GM21529 (cell line): ENCODE measurements at regions not wholly inside any gene's neighbourhood (a gene's known extent, or its start where the extent isn't known, plus 50 kb on each side); places are given as distances from the start of the nearest gene placed in this dataset.
"Not testable (repeated sequence)": the region's sequence is repeated elsewhere in the genome, so short reads cannot be mapped to it uniquely, and the experiment has no call there.

Experiments
- ATAC-seq: cut with Tn5 transposase; IDR thresholded peaks from one replicate; pipeline ENCODE4 v1.9.1; 2021; ENCODE audit not compliant: unreplicated experiment

- ATAC-seq, result no peak
Observed at GRCh38 chr2:189308056-189308790, 128.7 kb upstream of the COL5A2 start.

- ATAC-seq, result no peak
Observed at GRCh38 chr2:189309331-189309730, 129.8 kb upstream of the COL5A2 start.

GRCh38 chr2:189312211-189312610 lies 129.1 kb upstream of the WDR75 start:
- no peak for ATAC-seq

- ATAC-seq, result no peak
Observed at GRCh38 chr2:189312643-189313042, 128.6 kb upstream of the WDR75 start.

- ATAC-seq, result no peak
Observed at GRCh38 chr2:189318761-189319160, 122.5 kb upstream of the WDR75 start.

- ATAC-seq, result not testable (repeated sequence)
Observed at GRCh38 chr2:189319424-189319823, 121.8 kb upstream of the WDR75 start.

GRCh38 chr2:189327879-189328847 lies 113.1 kb upstream of the WDR75 start:
- ATAC-seq, result no peak

GRCh38 chr2:189328848-189329245 lies 112.4 kb upstream of the WDR75 start:
- no peak for ATAC-seq

- no peak for ATAC-seq
Observed at GRCh38 chr2:189336276-189336975, 104.8 kb upstream of the WDR75 start.

- ATAC-seq, result no peak
Observed at GRCh38 chr2:189337656-189338055, 103.6 kb upstream of the WDR75 start.

GRCh38 chr2:189338115-189338514 lies 103.2 kb upstream of the WDR75 start:
- no peak for ATAC-seq

- ATAC-seq, result no peak
Observed at GRCh38 chr2:189341077-189341476, 100.2 kb upstream of the WDR75 start.

GRCh38 chr2:189344043-189344442 lies 97.2 kb upstream of the WDR75 start:
- ATAC-seq, result no peak

GRCh38 chr2:189347540-189347939 lies 93.7 kb upstream of the WDR75 start:
- peak; percentile 83 for ATAC-seq

- ATAC-seq, result peak; percentile 26
Observed at GRCh38 chr2:189348369-189348768, 92.9 kb upstream of the WDR75 start.

- ATAC-seq, result no peak
Observed at GRCh38 chr2:189350540-189351209, 90.6 kb upstream of the WDR75 start.

GRCh38 chr2:189351933-189352332 lies 89.3 kb upstream of the WDR75 start:
- not testable (repeated sequence) for ATAC-seq

- not testable (repeated sequence) for ATAC-seq
Observed at GRCh38 chr2:189357375-189357774, 83.9 kb upstream of the WDR75 start.

- no peak for ATAC-seq
Observed at GRCh38 chr2:189360861-189361260, 80.4 kb upstream of the WDR75 start.

GRCh38 chr2:189362283-189362682 lies 79.0 kb upstream of the WDR75 start:
- ATAC-seq, result no peak

GRCh38 chr2:189363559-189363958 lies 77.7 kb upstream of the WDR75 start:
- ATAC-seq, result no peak
